22Rv1 (cell line): ENCODE measurements at regions not wholly inside any gene's neighbourhood (a gene's known extent, or its start where the extent isn't known, plus 50 kb on each side); places are given as distances from the start of the nearest gene placed in this dataset.

ENCODE experiments used
- CTCF ChIP-seq: fragments of 450-650 bp; IDR thresholded peaks from 2 replicates; pipeline ENCODE4 v1.5.1; 2017; ENCODE audit warnings: mild to moderate bottlenecking
- ZFX ChIP-seq: fragments of 450-650 bp; IDR thresholded peaks from 2 replicates; pipeline ENCODE4 v1.6.1; 2017; ENCODE audit warnings: antibody characterized with exemption, borderline replicate concordance

GRCh38 chr2:160976797-160977196 lies 183.4 kb upstream of the TANK start:
- TF ChIP-seq CTCF (no peak), ZFX (no peak)
